ENCODE measurements at regions not wholly inside any gene's neighbourhood (a gene's known extent, or its start where the extent isn't known, plus 50 kb on each side); places are given as distances from the start of the nearest gene placed in this dataset.

GRCh38 chr1:73832276-73833181, 365.4 kb downstream of the LRRIQ3 start:
- TF ChIP-seq EZH2 (IDR thresholded peaks at IDR 0.05) (no peak), POLR2AphosphoS5 (IDR thresholded peaks at IDR 0.05; ENCODE audit: borderline replicate concordance, low read depth, low read length) (no peak)
